Mesendoderm (in vitro differentiated cells): ENCODE measurements at regions not wholly inside any gene's neighbourhood (a gene's known extent, or its start where the extent isn't known, plus 50 kb on each side); places are given as distances from the start of the nearest gene placed in this dataset.
A peak's percentile ranks its signal among the peaks of the same experiment; 100 is the strongest.

Experiments used
- DNase-seq: peaks from one replicate; pipeline ENCODE4 v3.0.0; 2013
- H2AK5ac ChIP-seq: 2 replicates; pipeline ENCODE4 v1.6.1; 2013; ENCODE audit warnings: low read length, inconsistent platforms
- H2BK120ac ChIP-seq: 2 replicates; pipeline ENCODE4 v1.6.1; 2013; ENCODE audit warnings: low read depth, mild to moderate bottlenecking, low read length, moderate library complexity, mixed read lengths
- H2BK15ac ChIP-seq: replicated peaks from 2 replicates; pipeline ENCODE4 v1.6.1; 2013; ENCODE audit warnings: low read depth, mild to moderate bottlenecking, moderate library complexity
- H2BK5ac ChIP-seq: 2 replicates; pipeline ENCODE4 v1.6.1; 2013; ENCODE audit warnings: low read length, inconsistent platforms
- H3K18ac ChIP-seq: 2 replicates; pipeline ENCODE4 v1.6.1; 2013; ENCODE audit warnings: mild to moderate bottlenecking, low read length, mixed read lengths
- H3K23ac ChIP-seq: one replicate; pipeline ENCODE4 v1.6.1; 2013; ENCODE audit warnings: low read length
- H3K27ac ChIP-seq: 2 replicates; pipeline ENCODE4 v1.5.1; 2013; ENCODE audit warnings: low read depth, mild to moderate bottlenecking, inconsistent platforms, low read length, moderate library complexity
- H3K27me3 ChIP-seq: 2 replicates; pipeline ENCODE4 v1.6.1; 2013; ENCODE audit warnings: low read length, control low read depth, mild to moderate bottlenecking, inconsistent platforms; ENCODE audit not compliant: insufficient read depth, poor library complexity
- H3K36me3 ChIP-seq: 2 replicates; pipeline ENCODE4 v1.6.1; 2013; ENCODE audit warnings: low read length, inconsistent platforms; ENCODE audit not compliant: control insufficient read depth, insufficient read depth
- H3K4ac ChIP-seq: one replicate; pipeline ENCODE4 v1.6.1; 2013; ENCODE audit warnings: low read depth, mild to moderate bottlenecking, low read length, moderate library complexity
- H3K4me1 ChIP-seq: 2 replicates; pipeline ENCODE4 v1.6.1; 2013; ENCODE audit warnings: low read depth, low read length, inconsistent platforms; ENCODE audit not compliant: control insufficient read depth
- H3K4me2 ChIP-seq: 2 replicates; pipeline ENCODE4 v1.6.1; 2013; ENCODE audit warnings: low read length
- H3K4me3 ChIP-seq: 2 replicates; pipeline ENCODE4 v1.5.1; 2013; ENCODE audit warnings: mild to moderate bottlenecking, low read length
- H3K56ac ChIP-seq: one replicate; pipeline ENCODE4 v1.6.1; 2013; ENCODE audit warnings: low read length
- H3K79me1 ChIP-seq: 2 replicates; pipeline ENCODE4 v1.6.1; 2013; ENCODE audit warnings: low read length, inconsistent platforms
- H3K79me2 ChIP-seq: 2 replicates; pipeline ENCODE4 v1.6.1; 2013; ENCODE audit warnings: mild to moderate bottlenecking, low read length; ENCODE audit not compliant: control insufficient read depth, insufficient read depth
- H3K9ac ChIP-seq: 2 replicates; pipeline ENCODE4 v1.6.1; 2013; ENCODE audit warnings: low read length, inconsistent platforms
- H4K5ac ChIP-seq: one replicate; pipeline ENCODE4 v1.6.1; 2013; ENCODE audit warnings: low read length
- H4K8ac ChIP-seq: one replicate; pipeline ENCODE4 v1.6.1; 2013; ENCODE audit warnings: low read depth, mild to moderate bottlenecking, control low read depth, low read length, moderate library complexity
- WGBS: extraction: QIAGEN DNeasy Blood & Tissue Kit; methylation state at CpG from one replicate; pipeline ENCODE4 v1.1.7; 2013; ENCODE audit warnings: low lambda C conversion rate, missing lambda C conversion rate; ENCODE audit not compliant: insufficient coverage; ENCODE audit errors: extremely low coverage; 5-methylcytosine and 5-hydroxymethylcytosine counted together

GRCh38 chr15:79540551-79540950 lies 108.4 kb downstream of the MINAR1 start:
- H3K9ac ChIP-seq = no peak overlapping the region
- H3K4me2 ChIP-seq = no peak overlapping the region
- no peak overlapping the region for H4K8ac ChIP-seq
- peak; percentile 10 for DNase-seq
- no peak overlapping the region for H2BK15ac ChIP-seq
- no peak overlapping the region for H3K4me3 ChIP-seq
- no peaks in the 10 kb centered on the region for H3K79me2 ChIP-seq
- H3K56ac ChIP-seq = no peak overlapping the region
- no peaks in the 10 kb centered on the region for H3K4me1 ChIP-seq
- no peak overlapping the region for H2BK120ac ChIP-seq
- no peaks in the 10 kb centered on the region for H3K79me1 ChIP-seq
- H4K5ac ChIP-seq = no peak overlapping the region
- no peak overlapping the region for H3K27ac ChIP-seq
- H3K36me3 ChIP-seq = no peaks in the 10 kb centered on the region
- no peak overlapping the region for H2BK5ac ChIP-seq
- WGBS = no CpG with 5 or more reads among the region's 2 CpGs
- no peak overlapping the region for H2AK5ac ChIP-seq
- H3K23ac ChIP-seq = no peak overlapping the region
- H3K18ac ChIP-seq = no peak overlapping the region
- H3K4ac ChIP-seq = no peak overlapping the region
- no peaks in the 10 kb centered on the region for H3K27me3 ChIP-seq

GRCh38 chr15:79541196-79541595 lies 109.1 kb downstream of the MINAR1 start:
- Histone ChIP-seq H4K5ac (no peak overlapping the region), H3K27me3 (no peaks in the 10 kb centered on the region), H3K18ac (no peak overlapping the region), H2AK5ac (no peak overlapping the region), H3K4me1 (no peaks in the 10 kb centered on the region), H3K36me3 (no peaks in the 10 kb centered on the region), H2BK120ac (no peak overlapping the region), H3K79me1 (no peaks in the 10 kb centered on the region), H3K23ac (no peak overlapping the region), H3K27ac (no peak overlapping the region), H3K4me2 (no peak overlapping the region), H3K9ac (no peak overlapping the region), H2BK5ac (no peak overlapping the region), H3K56ac (no peak overlapping the region), H3K79me2 (no peaks in the 10 kb centered on the region), H4K8ac (no peak overlapping the region), H2BK15ac (no peak overlapping the region), H3K4ac (no peak overlapping the region), H3K4me3 (no peak overlapping the region)
- no CpG with 5 or more reads among the region's 3 CpGs for WGBS
- DNase-seq = no peak

GRCh38 chr15:79543097-79543496 lies 111.0 kb downstream of the MINAR1 start:
- no peak overlapping the region for H3K27ac ChIP-seq
- H3K4me2 ChIP-seq = no peak overlapping the region
- no peak overlapping the region for H4K5ac ChIP-seq
- H3K36me3 ChIP-seq = no peaks in the 10 kb centered on the region
- DNase-seq = no peak
- H2AK5ac ChIP-seq = no peak overlapping the region
- no peak overlapping the region for H3K9ac ChIP-seq
- no peak overlapping the region for H3K56ac ChIP-seq
- no peak overlapping the region for H2BK15ac ChIP-seq
- no peak overlapping the region for H3K4ac ChIP-seq
- H2BK120ac ChIP-seq = no peak overlapping the region
- no peaks in the 10 kb centered on the region for H3K27me3 ChIP-seq
- no peak overlapping the region for H3K23ac ChIP-seq
- no peaks in the 10 kb centered on the region for H3K79me2 ChIP-seq
- no peak overlapping the region for H4K8ac ChIP-seq
- no peak overlapping the region for H3K18ac ChIP-seq
- no peak overlapping the region for H3K4me3 ChIP-seq
- H2BK5ac ChIP-seq = no peak overlapping the region
- no peaks in the 10 kb centered on the region for H3K79me1 ChIP-seq
- H3K4me1 ChIP-seq = no peaks in the 10 kb centered on the region

- Histone ChIP-seq H3K79me2 (no peaks in the 10 kb centered on the region), H2BK120ac (no peak overlapping the region), H3K9ac (no peak overlapping the region), H3K36me3 (no peaks in the 10 kb centered on the region), H3K79me1 (no peaks in the 10 kb centered on the region), H3K4me2 (no peak overlapping the region), H4K5ac (no peak overlapping the region), H4K8ac (no peak overlapping the region), H2AK5ac (no peak overlapping the region), H3K56ac (no peak overlapping the region), H3K27me3 (no peaks in the 10 kb centered on the region), H3K27ac (no peak overlapping the region), H3K23ac (no peak overlapping the region), H3K4ac (no peak overlapping the region), H3K4me1 (no peaks in the 10 kb centered on the region), H3K18ac (no peak overlapping the region), H2BK5ac (no peak overlapping the region), H3K4me3 (no peak overlapping the region), H2BK15ac (no peak overlapping the region)
- DNase-seq = no peak
- no CpG with 5 or more reads among the region's 2 CpGs for WGBS
Observed at GRCh38 chr15:79549196-79549595, 117.1 kb downstream of the MINAR1 start.

- no peak overlapping the region for H3K18ac ChIP-seq
- H2BK120ac ChIP-seq = no peak overlapping the region
- H2BK5ac ChIP-seq = no peak overlapping the region
- H3K9ac ChIP-seq = no peak overlapping the region
- no peak overlapping the region for H2AK5ac ChIP-seq
- no peak overlapping the region for H3K27ac ChIP-seq
- no peak for DNase-seq
- no peak overlapping the region for H3K4ac ChIP-seq
- no peak overlapping the region for H3K4me2 ChIP-seq
- WGBS = no CpG with 5 or more reads among the region's 24 CpGs
- no peak overlapping the region for H3K56ac ChIP-seq
- no peaks in the 10 kb centered on the region for H3K79me1 ChIP-seq
- H3K36me3 ChIP-seq = no peaks in the 10 kb centered on the region
- no peak overlapping the region for H2BK15ac ChIP-seq
- no peak overlapping the region for H4K8ac ChIP-seq
- no peak overlapping the region for H4K5ac ChIP-seq
- no peak overlapping the region for H3K23ac ChIP-seq
- no peaks in the 10 kb centered on the region for H3K4me1 ChIP-seq
- no peaks in the 10 kb centered on the region for H3K27me3 ChIP-seq
- no peak overlapping the region for H3K4me3 ChIP-seq
- no peaks in the 10 kb centered on the region for H3K79me2 ChIP-seq
Observed at GRCh38 chr15:79560384-79560783, 128.2 kb downstream of the MINAR1 start.

- Histone ChIP-seq H3K27ac (no peak overlapping the region), H3K4me1 (no peaks in the 10 kb centered on the region)
- no CpG with 5 or more reads among the region's 4 CpGs for WGBS
Observed at GRCh38 chr15:79561982-79562381, 129.8 kb downstream of the MINAR1 start.

More at GRCh38 chr15:79561982-79562381, 129.8 kb downstream of the MINAR1 start:
- DNase-seq = no peak
- no peaks in the 10 kb centered on the region for H3K27me3 ChIP-seq
- H4K8ac ChIP-seq = no peak overlapping the region
- no peak overlapping the region for H2AK5ac ChIP-seq
- no peak overlapping the region for H3K4ac ChIP-seq
- H3K9ac ChIP-seq = no peak overlapping the region
- no peak overlapping the region for H3K4me3 ChIP-seq
- no peak overlapping the region for H2BK120ac ChIP-seq
- H4K5ac ChIP-seq = no peak overlapping the region
- no peaks in the 10 kb centered on the region for H3K79me1 ChIP-seq
- no peaks in the 10 kb centered on the region for H3K79me2 ChIP-seq
- no peak overlapping the region for H2BK15ac ChIP-seq
- H3K18ac ChIP-seq = no peak overlapping the region
- H3K4me2 ChIP-seq = no peak overlapping the region
- H3K36me3 ChIP-seq = no peaks in the 10 kb centered on the region
- H2BK5ac ChIP-seq = no peak overlapping the region
- no peak overlapping the region for H3K23ac ChIP-seq
- no peak overlapping the region for H3K56ac ChIP-seq
